Tibial artery (tissue), 4 donors: ENCODE measurements at regions not wholly inside any gene's neighbourhood (a gene's known extent, or its start where the extent isn't known, plus 50 kb on each side); places are given as distances from the start of the nearest gene placed in this dataset.

Experiments used
- DNase-seq, 2 donors: peaks; one replicate each; pipeline ENCODE4 v3.0.0-alpha.2; 2019
- H3K27ac ChIP-seq, 2 donors: fragments of 200-600 bp; sonication (generic) in 1 of 2; 1 replicate in 1 of 2; 2 replicates in 1 of 2; pipeline ENCODE4 v1.5.1; 2018 to 2019; ENCODE audit warnings: mild to moderate bottlenecking in 1 of 2
- H3K27me3 ChIP-seq, 2 donors: fragments of 200-600 bp; sonication (generic) in 1 of 2; one replicate each; pipeline versions ENCODE4 v1.5.1 to v1.6.0; 2016 to 2019
- H3K36me3 ChIP-seq, 3 donors: fragments of 200-600 bp; sonication (generic) in 2 of 3; one replicate each; pipeline ENCODE4 v1.5.1; 2016 to 2019; ENCODE audit warnings: mild to moderate bottlenecking in 2 of 3
- H3K4me1 ChIP-seq, 4 donors: fragments of 200-600 bp; sonication (generic) in 2 of 4; 1 replicate in 3 of 4; 2 replicates in 1 of 4; pipeline ENCODE4 v1.5.1; 2016 to 2019
- H3K4me3 ChIP-seq, 2 donors: fragments of 200-600 bp; sonication (generic) in 1 of 2; 1 replicate in 1 of 2; 2 replicates in 1 of 2; pipeline ENCODE4 v1.5.1; 2018 to 2019; ENCODE audit warnings: mild to moderate bottlenecking in 2 of 2
- H3K9me3 ChIP-seq, 3 donors: fragments of 200-600 bp; sonication (generic) in 1 of 3; one replicate each; pipeline ENCODE4 v1.5.1; 2016 to 2019
- intact Hi-C: fragments of 100-400 bp; cut with DNase I; formaldehyde crosslinking; loops from one replicate; pipeline ENCODE4 v1.15.0; 2023; ENCODE audit warnings: low total_unique reads
- TF ChIP-seq, protein P1 (sequence below), 2 experiments: fragments of 200-600 bp in 1 of 2; fragments of 450-650 bp in 1 of 2; IDR thresholded peaks; one replicate each; pipeline ENCODE4 v1.5.1; 2017 to 2019; ENCODE audit warnings: antibody characterized with exemption in 2 of 2, mild to moderate bottlenecking in 1 of 2, moderate library complexity in 1 of 2

DNA sequence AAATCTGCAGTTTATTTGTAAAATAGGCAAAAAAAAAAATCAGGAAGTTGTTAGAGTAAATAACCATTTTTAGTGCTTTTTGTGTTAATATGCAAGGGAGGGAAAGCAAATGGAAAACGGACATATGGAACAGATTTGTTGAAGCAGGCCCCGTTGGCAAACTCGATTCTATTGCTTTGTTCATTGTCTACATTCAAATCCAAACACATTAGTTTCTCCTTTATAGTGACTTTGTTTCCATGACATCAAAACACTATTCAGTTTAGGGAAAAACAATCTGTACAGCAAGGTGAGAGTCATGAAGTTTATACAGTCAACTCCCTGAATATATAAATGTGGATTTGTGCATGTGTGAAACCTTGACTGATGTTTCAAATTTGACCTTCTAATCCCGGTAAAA, 142.2 kb downstream of the FAM47A start:
- Histone ChIP-seq H3K27me3 (no peaks in the 10 kb centered on the region), H3K36me3 (no peaks in the 10 kb centered on the region), H3K4me1 (no peaks in the 10 kb centered on the region), H3K9me3 (no peaks in the 10 kb centered on the region), H3K4me3 (no peak overlapping the region), H3K27ac (no peak overlapping the region)
- intact Hi-C loops = no loop called here
- DNase-seq = no peak
- TF ChIP-seq, protein P1, sequence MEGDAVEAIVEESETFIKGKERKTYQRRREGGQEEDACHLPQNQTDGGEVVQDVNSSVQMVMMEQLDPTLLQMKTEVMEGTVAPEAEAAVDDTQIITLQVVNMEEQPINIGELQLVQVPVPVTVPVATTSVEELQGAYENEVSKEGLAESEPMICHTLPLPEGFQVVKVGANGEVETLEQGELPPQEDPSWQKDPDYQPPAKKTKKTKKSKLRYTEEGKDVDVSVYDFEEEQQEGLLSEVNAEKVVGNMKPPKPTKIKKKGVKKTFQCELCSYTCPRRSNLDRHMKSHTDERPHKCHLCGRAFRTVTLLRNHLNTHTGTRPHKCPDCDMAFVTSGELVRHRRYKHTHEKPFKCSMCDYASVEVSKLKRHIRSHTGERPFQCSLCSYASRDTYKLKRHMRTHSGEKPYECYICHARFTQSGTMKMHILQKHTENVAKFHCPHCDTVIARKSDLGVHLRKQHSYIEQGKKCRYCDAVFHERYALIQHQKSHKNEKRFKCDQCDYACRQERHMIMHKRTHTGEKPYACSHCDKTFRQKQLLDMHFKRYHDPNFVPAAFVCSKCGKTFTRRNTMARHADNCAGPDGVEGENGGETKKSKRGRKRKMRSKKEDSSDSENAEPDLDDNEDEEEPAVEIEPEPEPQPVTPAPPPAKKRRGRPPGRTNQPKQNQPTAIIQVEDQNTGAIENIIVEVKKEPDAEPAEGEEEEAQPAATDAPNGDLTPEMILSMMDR (IDR thresholded peaks at IDR 0.05) = no peak

DNA sequence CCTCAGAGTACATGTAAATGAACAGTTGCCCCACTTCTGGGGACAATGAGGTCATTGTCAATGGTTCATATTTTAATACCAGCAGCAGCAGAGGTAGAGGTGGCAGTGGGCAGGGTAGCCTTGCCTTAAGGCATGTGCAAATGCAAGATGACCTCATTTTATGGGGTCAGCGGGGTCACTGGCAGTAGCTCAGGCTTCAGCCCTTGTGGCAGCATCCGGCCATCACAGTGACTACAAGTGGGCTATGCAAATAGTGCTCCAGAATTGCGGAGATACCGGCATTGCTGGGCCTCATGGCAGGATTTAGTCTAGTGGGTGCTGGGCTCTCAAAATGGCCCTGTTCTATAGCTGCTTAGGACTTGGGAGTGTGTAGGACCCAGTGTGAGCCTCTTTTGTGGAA, 144.7 kb downstream of the FAM47A start:
- H3K4me3 ChIP-seq = no peak overlapping the region
- no peaks in the 10 kb centered on the region for H3K36me3 ChIP-seq
- TF ChIP-seq, protein P1 (IDR thresholded peaks at IDR 0.05) = no peak
- intact Hi-C loops = no loop called here
- no peaks in the 10 kb centered on the region for H3K4me1 ChIP-seq
- no peaks in the 10 kb centered on the region for H3K9me3 ChIP-seq
- H3K27ac ChIP-seq = no peak overlapping the region
- H3K27me3 ChIP-seq = no peaks in the 10 kb centered on the region
- no peak for DNase-seq

DNA sequence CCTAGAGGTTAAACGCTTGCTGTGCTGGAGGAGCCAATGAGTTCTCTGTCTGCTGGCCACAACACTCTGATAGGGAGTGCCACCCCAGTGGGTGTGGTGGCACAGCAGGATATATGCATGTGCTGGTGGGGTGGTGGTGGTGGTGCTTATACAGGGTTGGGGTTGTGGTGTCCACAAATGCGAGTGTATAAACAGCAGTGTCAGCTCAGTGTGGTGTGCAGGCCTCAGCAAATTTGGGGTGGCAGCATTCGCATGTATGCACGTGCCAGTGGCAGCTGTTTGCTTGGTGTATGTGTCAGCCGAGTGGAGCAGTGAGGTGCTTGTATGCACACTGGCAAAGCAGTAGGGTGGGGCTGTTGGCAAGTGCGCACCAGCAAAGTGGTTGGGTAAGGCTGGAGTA, 157.4 kb downstream of the FAM47A start:
- TF ChIP-seq, protein P1 (IDR thresholded peaks at IDR 0.05) = no peak
- no peaks in the 10 kb centered on the region for H3K27me3 ChIP-seq
- no peak overlapping the region for H3K4me3 ChIP-seq
- no peaks in the 10 kb centered on the region for H3K9me3 ChIP-seq
- no peak overlapping the region for H3K27ac ChIP-seq
- no peaks in the 10 kb centered on the region for H3K36me3 ChIP-seq
- DNase-seq = no peak
- intact Hi-C loops = no loop called here
- no peaks in the 10 kb centered on the region for H3K4me1 ChIP-seq

DNA sequence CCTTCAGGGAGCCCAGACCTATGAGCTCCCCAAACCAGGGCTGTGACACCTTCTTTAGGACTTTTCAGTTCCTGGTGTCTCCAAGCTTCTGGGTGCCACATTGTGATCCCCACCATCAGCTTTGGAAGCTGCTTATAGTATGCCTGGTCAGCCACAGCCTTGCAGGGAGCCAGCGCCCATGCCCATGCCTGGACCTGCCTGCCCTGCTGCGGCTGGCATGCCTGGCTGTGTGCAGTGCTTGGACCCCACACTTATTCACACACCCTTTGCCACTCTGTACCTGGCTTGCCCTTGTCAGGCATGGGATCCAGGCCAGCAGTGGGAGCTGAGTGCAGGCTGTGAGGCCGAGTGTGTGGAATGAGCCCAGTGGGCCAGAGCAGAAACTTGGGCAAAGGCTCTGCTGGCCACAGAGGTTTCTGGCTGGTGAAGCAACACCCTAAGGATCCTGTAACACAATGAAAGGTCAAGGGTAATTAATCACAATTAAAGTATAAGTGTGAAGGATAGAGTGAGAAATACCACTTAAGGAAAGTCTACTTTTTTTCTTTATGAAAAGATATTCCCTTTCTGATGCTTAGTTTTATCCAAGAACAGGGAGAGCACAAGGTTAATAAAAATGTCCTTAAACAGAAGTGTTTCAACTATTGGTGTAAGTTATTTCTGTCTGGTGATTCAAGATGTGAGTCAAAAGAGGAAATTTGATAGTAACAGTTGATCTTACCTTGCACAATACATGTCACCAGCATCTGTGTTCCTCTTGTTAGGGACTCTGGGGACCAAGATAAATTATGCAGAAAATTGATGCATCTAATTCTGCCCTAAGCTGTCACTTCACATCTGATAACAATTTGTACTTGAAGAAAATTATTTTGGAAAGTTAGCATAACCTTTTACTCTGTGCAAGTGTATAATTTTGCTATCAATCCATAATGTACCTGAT, 161.8 kb downstream of the FAM47A start:
- no peak overlapping the region for H3K27ac ChIP-seq

DNA sequence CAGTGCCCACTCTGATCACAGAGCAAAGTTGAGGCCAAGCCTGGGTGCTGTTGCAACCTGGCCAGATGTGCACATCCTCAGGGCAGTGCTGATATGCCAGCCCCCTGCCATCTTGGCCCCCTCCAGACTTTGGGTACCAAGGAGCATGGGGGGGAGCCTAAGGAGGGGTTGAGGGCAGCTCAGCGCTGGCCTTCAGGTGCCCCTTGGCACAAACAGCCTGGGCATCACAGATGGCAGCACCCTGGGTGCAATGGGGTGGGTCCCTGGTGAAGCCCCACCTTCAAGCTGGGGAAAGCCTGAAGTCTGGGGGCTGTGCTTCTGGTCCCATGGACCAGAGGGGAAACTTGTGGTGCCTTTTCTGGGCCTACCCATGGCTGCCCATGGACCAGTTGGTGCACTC, 163.0 kb downstream of the FAM47A start:
- Histone ChIP-seq H3K4me1 (no peaks in the 10 kb centered on the region), H3K36me3 (no peaks in the 10 kb centered on the region), H3K27me3 (no peaks in the 10 kb centered on the region), H3K9me3 (no peaks in the 10 kb centered on the region), H3K27ac (no peak overlapping the region), H3K4me3 (no peak overlapping the region)
- TF ChIP-seq, protein P1 (IDR thresholded peaks at IDR 0.05) = no peak
- DNase-seq = no peak
- intact Hi-C loops = no loop called here

More for the DNA sequence above, 161.8 kb downstream of the FAM47A start:
- H3K27me3 ChIP-seq = no peaks in the 10 kb centered on the region
- no peaks in the 10 kb centered on the region for H3K4me1 ChIP-seq
- no peaks in the 10 kb centered on the region for H3K36me3 ChIP-seq
- no peak overlapping the region for H3K4me3 ChIP-seq
- intact Hi-C loops = no loop called here
- no peaks in the 10 kb centered on the region for H3K9me3 ChIP-seq
- no peak for DNase-seq
- TF ChIP-seq, protein P1 (IDR thresholded peaks at IDR 0.05) = no peak
